A549 (cell line): ENCODE measurements at regions not wholly inside any gene's neighbourhood (a gene's known extent, or its start where the extent isn't known, plus 50 kb on each side); places are given as distances from the start of the nearest gene placed in this dataset.

Experiments used
- CEBPB ChIP-seq, 2 experiments: fragments of >200 bp in 1 of 2; sonication (Bioruptor Twin) in 1 of 2; formaldehyde crosslinking in 1 of 2; IDR thresholded peaks; 2 replicates each; pipeline ENCODE4 v1.6.1; 2012 to 2016
- EP300 ChIP-seq, 2 experiments: fragments of >200 bp; sonication (Bioruptor Twin); formaldehyde crosslinking; IDR thresholded peaks; 2 replicates in 1 of 2; 3 replicates in 1 of 2; pipeline ENCODE4 v1.6.1; 2016 to 2017
- KDM1A ChIP-seq: fragments of 200-600 bp; sonication (generic); IDR thresholded peaks from 2 replicates; pipeline ENCODE4 v1.6.1; 2016; ENCODE audit warnings: low read depth, mild to moderate bottlenecking
- POLR2A ChIP-seq: IDR thresholded peaks from 2 replicates; pipeline ENCODE4 v1.6.1; 2012; ENCODE audit warnings: mild to moderate bottlenecking, low read length
- REST ChIP-seq: fragments of 200-600 bp; sonication (generic); IDR thresholded peaks from 2 replicates; pipeline ENCODE4 v1.6.1; 2016; ENCODE audit warnings: antibody characterized with exemption, mild to moderate bottlenecking, moderate library complexity
- RFX5 ChIP-seq: fragments of 450-650 bp; IDR thresholded peaks from 2 replicates; pipeline ENCODE4 v1.7.1; 2014; ENCODE audit warnings: antibody characterized with exemption, mild to moderate bottlenecking, moderate library complexity
- SMC3 ChIP-seq: fragments of >200 bp; sonication (Bioruptor Twin); formaldehyde crosslinking; IDR thresholded peaks from 3 replicates; pipeline ENCODE4 v1.6.1; 2018; ENCODE audit warnings: inconsistent platforms
- TF ChIP-seq, protein P1 (sequence below): fragments of >200 bp; sonication (Bioruptor Twin); formaldehyde crosslinking; IDR thresholded peaks from 3 replicates; pipeline ENCODE4 v1.5.1; 2016

DNA sequence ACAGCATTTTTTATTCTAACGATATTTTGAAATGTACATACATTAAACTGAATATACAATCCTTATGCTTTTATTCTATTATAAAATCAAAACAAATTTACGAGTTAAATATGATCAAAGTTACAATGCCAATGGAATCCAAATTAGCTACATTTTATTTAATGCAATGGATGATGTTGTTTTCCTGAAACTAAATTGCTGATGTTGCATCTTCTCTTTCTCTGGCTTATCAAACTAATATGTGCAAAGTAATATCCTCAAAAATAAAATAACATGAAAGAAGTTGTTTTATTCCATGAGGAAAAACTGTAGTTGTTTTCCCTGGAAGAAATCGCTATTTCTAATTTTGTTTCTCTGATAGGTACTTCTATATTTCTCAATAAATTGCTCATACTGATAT, 106.8 kb downstream of the ASB9 start:
- no peak for TF ChIP-seq EP300 (IDR thresholded peaks at IDR 0.05)
- TF ChIP-seq POLR2A: no peak
- TF ChIP-seq, protein P1, sequence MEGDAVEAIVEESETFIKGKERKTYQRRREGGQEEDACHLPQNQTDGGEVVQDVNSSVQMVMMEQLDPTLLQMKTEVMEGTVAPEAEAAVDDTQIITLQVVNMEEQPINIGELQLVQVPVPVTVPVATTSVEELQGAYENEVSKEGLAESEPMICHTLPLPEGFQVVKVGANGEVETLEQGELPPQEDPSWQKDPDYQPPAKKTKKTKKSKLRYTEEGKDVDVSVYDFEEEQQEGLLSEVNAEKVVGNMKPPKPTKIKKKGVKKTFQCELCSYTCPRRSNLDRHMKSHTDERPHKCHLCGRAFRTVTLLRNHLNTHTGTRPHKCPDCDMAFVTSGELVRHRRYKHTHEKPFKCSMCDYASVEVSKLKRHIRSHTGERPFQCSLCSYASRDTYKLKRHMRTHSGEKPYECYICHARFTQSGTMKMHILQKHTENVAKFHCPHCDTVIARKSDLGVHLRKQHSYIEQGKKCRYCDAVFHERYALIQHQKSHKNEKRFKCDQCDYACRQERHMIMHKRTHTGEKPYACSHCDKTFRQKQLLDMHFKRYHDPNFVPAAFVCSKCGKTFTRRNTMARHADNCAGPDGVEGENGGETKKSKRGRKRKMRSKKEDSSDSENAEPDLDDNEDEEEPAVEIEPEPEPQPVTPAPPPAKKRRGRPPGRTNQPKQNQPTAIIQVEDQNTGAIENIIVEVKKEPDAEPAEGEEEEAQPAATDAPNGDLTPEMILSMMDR: no peak
- no peak for TF ChIP-seq KDM1A
- no peak for TF ChIP-seq SMC3
- TF ChIP-seq CEBPB (IDR thresholded peaks at IDR 0.05): no peak
- no peak for TF ChIP-seq RFX5
- TF ChIP-seq REST: no peak
